ENCODE measurements at regions not wholly inside any gene's neighbourhood (a gene's known extent, or its start where the extent isn't known, plus 50 kb on each side); places are given as distances from the start of the nearest gene placed in this dataset.

DNA sequence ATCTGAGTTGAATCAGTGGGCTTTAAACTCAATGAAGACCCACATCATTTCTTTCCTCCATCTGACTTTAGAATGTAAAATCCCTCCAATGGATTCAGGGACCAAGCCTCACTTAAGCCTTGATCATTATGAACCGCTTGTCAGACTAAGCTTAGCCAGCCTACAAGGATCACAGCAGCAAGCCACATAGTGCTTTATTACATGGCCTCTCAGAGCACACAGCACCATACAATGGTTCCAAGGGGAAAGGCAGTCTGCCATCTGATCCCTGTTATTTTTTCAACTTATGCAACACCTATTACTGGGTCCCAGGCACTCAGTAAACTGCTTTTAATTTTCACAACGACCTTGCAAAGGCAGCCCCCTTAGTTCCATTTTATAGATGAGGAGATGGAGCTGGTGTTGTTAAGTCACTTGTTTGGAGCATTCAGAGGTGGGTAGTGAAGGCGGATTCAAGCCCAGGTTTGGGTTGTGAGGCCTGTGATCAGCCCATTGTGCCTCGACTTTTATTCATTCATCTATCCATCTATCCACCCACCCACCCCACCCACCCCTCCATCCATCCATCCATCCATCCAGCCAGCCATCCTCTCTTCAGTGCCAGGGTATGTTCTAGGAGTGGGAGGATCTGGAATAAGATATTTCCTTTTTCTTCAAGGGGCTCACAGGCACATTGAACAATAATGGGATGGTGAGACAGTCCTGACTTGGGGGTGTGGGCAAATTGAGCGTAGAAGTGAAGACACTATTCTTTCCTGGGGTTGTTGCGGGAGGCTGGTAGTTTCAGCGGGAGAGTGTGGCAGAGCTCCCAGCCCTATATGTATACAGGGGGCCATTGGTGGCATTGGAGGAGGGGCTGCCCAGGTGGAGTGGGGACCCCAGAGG is 141.2 kb downstream of the MYCN start:
- H3K36me3 Mint-ChIP-seq (ENCODE audit: unreplicated experiment), result no peaks in the 10 kb centered on the region
- H3K27ac Mint-ChIP-seq (ENCODE audit: unreplicated experiment), result no peak overlapping the region
- DNase-seq, result no peak
- H3K4me3 Mint-ChIP-seq (ENCODE audit: unreplicated experiment), result no peak overlapping the region
- peaks cover 9% of the 10 kb centered on the region for H3K4me1 Mint-ChIP-seq (ENCODE audit: low read depth, unreplicated experiment)
- peaks cover 4% of the 10 kb centered on the region for H3K9me3 Mint-ChIP-seq (ENCODE audit: unreplicated experiment)
- TF ChIP-seq, protein P1, sequence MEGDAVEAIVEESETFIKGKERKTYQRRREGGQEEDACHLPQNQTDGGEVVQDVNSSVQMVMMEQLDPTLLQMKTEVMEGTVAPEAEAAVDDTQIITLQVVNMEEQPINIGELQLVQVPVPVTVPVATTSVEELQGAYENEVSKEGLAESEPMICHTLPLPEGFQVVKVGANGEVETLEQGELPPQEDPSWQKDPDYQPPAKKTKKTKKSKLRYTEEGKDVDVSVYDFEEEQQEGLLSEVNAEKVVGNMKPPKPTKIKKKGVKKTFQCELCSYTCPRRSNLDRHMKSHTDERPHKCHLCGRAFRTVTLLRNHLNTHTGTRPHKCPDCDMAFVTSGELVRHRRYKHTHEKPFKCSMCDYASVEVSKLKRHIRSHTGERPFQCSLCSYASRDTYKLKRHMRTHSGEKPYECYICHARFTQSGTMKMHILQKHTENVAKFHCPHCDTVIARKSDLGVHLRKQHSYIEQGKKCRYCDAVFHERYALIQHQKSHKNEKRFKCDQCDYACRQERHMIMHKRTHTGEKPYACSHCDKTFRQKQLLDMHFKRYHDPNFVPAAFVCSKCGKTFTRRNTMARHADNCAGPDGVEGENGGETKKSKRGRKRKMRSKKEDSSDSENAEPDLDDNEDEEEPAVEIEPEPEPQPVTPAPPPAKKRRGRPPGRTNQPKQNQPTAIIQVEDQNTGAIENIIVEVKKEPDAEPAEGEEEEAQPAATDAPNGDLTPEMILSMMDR (IDR thresholded peaks at IDR 0.05; ENCODE audit: partially characterized antibody, unreplicated experiment), result no peak
- H3K27me3 Mint-ChIP-seq (ENCODE audit: unreplicated experiment), result peaks cover 5% of the 10 kb centered on the region

DNA sequence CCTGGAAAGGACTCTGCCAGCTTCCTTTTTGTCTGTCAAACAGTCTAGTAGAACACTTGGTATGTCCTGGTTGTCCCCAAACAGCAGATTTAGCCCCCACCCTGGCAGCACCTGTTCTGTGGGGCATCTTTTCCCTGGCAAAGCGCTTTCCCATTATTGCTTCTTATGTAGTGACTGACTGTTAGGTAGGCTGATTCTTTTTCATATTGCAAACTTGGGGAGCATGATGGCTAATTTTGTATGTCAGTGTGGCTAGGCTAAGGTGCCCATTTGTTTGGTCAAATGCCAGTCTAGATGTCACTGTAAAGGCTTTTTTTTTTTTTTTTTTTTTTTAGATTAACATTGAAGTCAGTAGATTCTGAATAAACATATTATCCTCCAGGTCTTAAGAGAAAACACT is 140.2 kb downstream of the MYCN start:
- Mint-ChIP-seq H3K9me3 (ENCODE audit: unreplicated experiment) (peaks cover 4% of the 10 kb centered on the region), H3K27me3 (ENCODE audit: unreplicated experiment) (peaks cover 5% of the 10 kb centered on the region), H3K36me3 (ENCODE audit: unreplicated experiment) (no peaks in the 10 kb centered on the region), H3K4me1 (ENCODE audit: low read depth, unreplicated experiment) (peaks cover 9% of the 10 kb centered on the region), H3K4me3 (ENCODE audit: unreplicated experiment) (no peak overlapping the region), H3K27ac (ENCODE audit: unreplicated experiment) (no peak overlapping the region)
- DNase-seq, result no peak
- TF ChIP-seq, protein P1 (IDR thresholded peaks at IDR 0.05; ENCODE audit: partially characterized antibody, unreplicated experiment), result no peak

DNA sequence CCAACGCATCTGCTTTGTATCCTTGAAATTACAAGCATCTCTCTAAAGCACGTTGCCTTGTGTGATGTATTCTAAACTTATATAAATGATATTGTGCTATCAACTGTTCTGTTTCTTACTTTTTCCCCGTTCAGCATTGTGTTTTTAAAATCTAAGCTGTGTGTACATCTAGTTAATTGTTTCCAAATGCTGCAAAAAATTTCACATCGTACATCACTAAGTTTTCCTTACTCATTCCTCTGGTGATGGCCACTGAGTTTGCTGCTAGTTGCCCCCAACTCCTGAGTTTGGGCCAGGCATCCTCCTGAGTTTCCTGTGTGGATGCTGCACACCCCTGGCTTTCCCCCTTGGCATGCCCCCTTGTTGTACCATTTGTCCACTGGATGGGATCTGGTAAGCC is 139.7 kb downstream of the MYCN start:
- no peaks in the 10 kb centered on the region for H3K36me3 Mint-ChIP-seq (ENCODE audit: unreplicated experiment)
- DNase-seq, result no peak
- H3K27me3 Mint-ChIP-seq (ENCODE audit: unreplicated experiment), result peaks cover 3% of the 10 kb centered on the region
- peaks cover 4% of the 10 kb centered on the region for H3K9me3 Mint-ChIP-seq (ENCODE audit: unreplicated experiment)
- TF ChIP-seq, protein P1 (IDR thresholded peaks at IDR 0.05; ENCODE audit: partially characterized antibody, unreplicated experiment), result no peak
- H3K4me3 Mint-ChIP-seq (ENCODE audit: unreplicated experiment), result no peak overlapping the region
- H3K27ac Mint-ChIP-seq (ENCODE audit: unreplicated experiment), result no peak overlapping the region
- H3K4me1 Mint-ChIP-seq (ENCODE audit: low read depth, unreplicated experiment), result peaks cover 9% of the 10 kb centered on the region

DNA sequence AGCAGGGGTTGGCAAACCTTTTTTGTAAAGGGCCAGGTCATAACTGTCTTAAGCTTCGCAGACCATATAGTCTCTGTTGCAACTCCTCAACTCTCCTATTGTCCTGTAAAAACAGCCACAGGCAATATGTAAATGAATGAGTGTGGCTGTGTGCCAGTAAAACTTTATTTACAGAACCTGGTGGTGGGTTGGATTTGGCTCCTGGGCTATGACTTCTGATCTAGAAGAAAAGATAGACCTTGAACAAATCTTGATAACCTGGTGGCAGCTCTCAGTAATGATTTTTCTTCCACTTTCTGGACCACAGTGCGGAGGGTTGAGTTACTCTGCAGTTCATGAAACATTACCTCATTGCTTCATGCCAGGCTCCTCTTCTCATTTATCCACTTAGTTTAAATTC is 139.3 kb downstream of the MYCN start:
- no peak for DNase-seq
- TF ChIP-seq, protein P1 (IDR thresholded peaks at IDR 0.05; ENCODE audit: partially characterized antibody, unreplicated experiment), result no peak
- H3K27ac Mint-ChIP-seq (ENCODE audit: unreplicated experiment), result no peak overlapping the region
- H3K36me3 Mint-ChIP-seq (ENCODE audit: unreplicated experiment), result no peaks in the 10 kb centered on the region
- H3K9me3 Mint-ChIP-seq (ENCODE audit: unreplicated experiment), result peaks cover 4% of the 10 kb centered on the region
- peaks cover 5% of the 10 kb centered on the region for H3K4me1 Mint-ChIP-seq (ENCODE audit: low read depth, unreplicated experiment)
- H3K27me3 Mint-ChIP-seq (ENCODE audit: unreplicated experiment), result no peaks in the 10 kb centered on the region
- no peak overlapping the region for H3K4me3 Mint-ChIP-seq (ENCODE audit: unreplicated experiment)

DNA sequence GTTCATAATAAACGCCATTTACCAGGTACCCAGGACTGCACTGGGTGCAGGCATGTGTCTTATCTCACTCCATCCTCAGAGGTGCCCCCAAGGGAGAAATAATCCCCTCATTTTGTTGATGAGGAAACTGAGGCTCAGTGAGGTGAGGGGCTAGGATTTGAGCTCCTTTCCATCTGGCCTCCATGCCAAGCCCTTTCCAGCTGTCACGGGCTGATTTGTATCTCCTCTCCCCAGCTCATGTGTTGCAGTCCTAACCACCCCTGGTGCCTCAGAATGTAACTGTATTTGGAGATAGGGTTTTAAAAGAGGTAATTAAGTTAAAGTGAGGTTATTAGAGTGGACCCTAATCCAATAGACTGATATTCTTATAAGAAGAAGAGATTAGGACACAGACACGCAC is 137.3 kb downstream of the MYCN start:
- Mint-ChIP-seq H3K4me1 (ENCODE audit: low read depth, unreplicated experiment) (no peaks in the 10 kb centered on the region), H3K9me3 (ENCODE audit: unreplicated experiment) (peaks cover 4% of the 10 kb centered on the region), H3K36me3 (ENCODE audit: unreplicated experiment) (no peaks in the 10 kb centered on the region), H3K27ac (ENCODE audit: unreplicated experiment) (no peak overlapping the region), H3K27me3 (ENCODE audit: unreplicated experiment) (peaks cover 2% of the 10 kb centered on the region), H3K4me3 (ENCODE audit: unreplicated experiment) (no peak overlapping the region)
- no peak for DNase-seq
- TF ChIP-seq, protein P1 (IDR thresholded peaks at IDR 0.05; ENCODE audit: partially characterized antibody, unreplicated experiment), result no peak
